ENCODE measurements at regions not wholly inside any gene's neighbourhood (a gene's known extent, or its start where the extent isn't known, plus 50 kb on each side); places are given as distances from the start of the nearest gene placed in this dataset.

DNA sequence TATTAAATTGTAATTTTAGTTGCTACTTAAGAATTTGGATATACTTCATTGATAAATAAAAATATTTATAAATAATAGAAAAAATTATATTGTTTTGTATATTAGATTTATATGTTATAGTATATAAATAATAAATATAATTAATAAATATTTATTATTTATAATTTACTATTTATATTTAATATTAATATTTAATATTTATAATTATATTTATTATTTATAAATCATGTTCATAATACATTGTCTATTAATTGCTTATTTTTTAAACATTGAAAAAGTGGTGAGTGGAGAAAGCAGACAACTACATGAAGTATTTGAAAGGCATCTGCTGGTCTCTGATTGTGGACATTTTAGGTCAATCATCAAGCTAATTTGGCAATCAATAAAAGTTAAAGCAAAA is 464.5 kb downstream of the MMUT start:
- Histone ChIP-seq H3K36me3 (ENCODE audit: control insufficient read depth, insufficient read depth, low read length) (no peaks in the 10 kb centered on the region), H3K4me3 (ENCODE audit: low read depth, low read length) (no peak overlapping the region), H3K27me3 (ENCODE audit: control insufficient read depth, insufficient read depth, low read length) (no peaks in the 10 kb centered on the region)
- FAIRE-seq (no peak), DNase-seq (ENCODE audit: low read depth) (no peak)
- TF ChIP-seq, protein P1, sequence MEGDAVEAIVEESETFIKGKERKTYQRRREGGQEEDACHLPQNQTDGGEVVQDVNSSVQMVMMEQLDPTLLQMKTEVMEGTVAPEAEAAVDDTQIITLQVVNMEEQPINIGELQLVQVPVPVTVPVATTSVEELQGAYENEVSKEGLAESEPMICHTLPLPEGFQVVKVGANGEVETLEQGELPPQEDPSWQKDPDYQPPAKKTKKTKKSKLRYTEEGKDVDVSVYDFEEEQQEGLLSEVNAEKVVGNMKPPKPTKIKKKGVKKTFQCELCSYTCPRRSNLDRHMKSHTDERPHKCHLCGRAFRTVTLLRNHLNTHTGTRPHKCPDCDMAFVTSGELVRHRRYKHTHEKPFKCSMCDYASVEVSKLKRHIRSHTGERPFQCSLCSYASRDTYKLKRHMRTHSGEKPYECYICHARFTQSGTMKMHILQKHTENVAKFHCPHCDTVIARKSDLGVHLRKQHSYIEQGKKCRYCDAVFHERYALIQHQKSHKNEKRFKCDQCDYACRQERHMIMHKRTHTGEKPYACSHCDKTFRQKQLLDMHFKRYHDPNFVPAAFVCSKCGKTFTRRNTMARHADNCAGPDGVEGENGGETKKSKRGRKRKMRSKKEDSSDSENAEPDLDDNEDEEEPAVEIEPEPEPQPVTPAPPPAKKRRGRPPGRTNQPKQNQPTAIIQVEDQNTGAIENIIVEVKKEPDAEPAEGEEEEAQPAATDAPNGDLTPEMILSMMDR (IDR thresholded peaks at IDR 0.05; ENCODE audit: insufficient read depth, low read length, severe bottlenecking) = no peak

DNA sequence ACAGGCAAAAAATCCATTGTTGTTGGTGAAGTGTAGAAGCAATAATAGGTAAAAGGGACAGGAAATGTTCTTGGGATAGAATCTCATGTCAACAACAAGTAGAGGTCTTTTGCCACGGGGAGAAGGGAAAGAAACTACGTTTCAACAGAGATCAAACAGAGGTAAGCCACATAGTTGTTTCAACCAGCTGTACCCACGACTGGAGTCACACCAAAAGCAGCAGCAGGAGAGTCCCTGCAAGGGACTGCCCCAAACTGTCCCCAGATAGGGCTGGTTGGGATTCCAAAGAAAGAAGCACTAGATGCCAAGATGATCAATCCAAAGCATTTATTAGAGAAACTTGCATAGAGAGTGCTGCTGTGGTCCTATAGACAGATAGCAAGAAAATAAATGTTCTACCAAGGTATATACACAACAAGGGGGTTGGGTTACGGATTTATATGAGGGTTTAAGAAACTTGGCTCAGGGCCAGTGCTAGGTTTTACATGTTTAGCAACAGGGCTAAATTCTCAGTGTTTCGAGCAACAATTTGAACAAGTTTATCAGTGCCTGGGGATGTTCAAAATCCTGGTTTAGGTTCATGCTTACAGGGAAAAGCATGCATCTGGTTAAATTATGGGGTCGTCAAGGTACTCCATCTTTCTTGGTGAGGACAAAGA is 466.5 kb downstream of the MMUT start:
- H3K27me3 ChIP-seq (ENCODE audit: control insufficient read depth, insufficient read depth, low read length) = no peaks in the 10 kb centered on the region

DNA sequence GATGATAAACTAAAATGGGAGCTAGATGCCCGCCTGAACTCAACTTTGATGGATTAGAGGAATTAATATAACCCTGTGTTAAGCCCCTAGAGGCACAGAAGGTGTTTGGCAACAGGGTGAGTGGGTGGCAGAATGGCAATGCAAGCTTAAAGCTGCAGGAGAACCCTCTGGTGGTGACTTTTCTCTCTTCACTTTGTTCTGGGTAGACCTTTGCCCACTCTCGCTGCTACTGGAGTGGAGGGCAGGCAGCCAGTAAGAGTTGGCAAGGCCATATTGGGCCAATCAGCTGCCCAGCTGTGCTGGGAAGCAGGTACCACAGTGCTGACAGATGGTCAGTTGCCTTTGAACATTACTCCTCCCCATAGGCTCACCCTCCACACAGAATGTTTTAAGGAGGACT is 468.2 kb downstream of the MMUT start:
- Histone ChIP-seq H3K4me3 (ENCODE audit: low read depth, low read length) (no peak overlapping the region), H3K27me3 (ENCODE audit: control insufficient read depth, insufficient read depth, low read length) (no peaks in the 10 kb centered on the region), H3K36me3 (ENCODE audit: control insufficient read depth, insufficient read depth, low read length) (no peaks in the 10 kb centered on the region)
- TF ChIP-seq, protein P1 (IDR thresholded peaks at IDR 0.05; ENCODE audit: insufficient read depth, low read length, severe bottlenecking) = no peak
- DNase-seq (ENCODE audit: low read depth) = peak; percentile 9
- no peak for FAIRE-seq

More for the DNA sequence above, 466.5 kb downstream of the MMUT start:
- Histone ChIP-seq H3K36me3 (ENCODE audit: control insufficient read depth, insufficient read depth, low read length) (no peaks in the 10 kb centered on the region), H3K4me3 (ENCODE audit: low read depth, low read length) (no peak overlapping the region)
- no peak for FAIRE-seq
- DNase-seq (ENCODE audit: low read depth) = no peak
- TF ChIP-seq, protein P1 (IDR thresholded peaks at IDR 0.05; ENCODE audit: insufficient read depth, low read length, severe bottlenecking) = no peak

DNA sequence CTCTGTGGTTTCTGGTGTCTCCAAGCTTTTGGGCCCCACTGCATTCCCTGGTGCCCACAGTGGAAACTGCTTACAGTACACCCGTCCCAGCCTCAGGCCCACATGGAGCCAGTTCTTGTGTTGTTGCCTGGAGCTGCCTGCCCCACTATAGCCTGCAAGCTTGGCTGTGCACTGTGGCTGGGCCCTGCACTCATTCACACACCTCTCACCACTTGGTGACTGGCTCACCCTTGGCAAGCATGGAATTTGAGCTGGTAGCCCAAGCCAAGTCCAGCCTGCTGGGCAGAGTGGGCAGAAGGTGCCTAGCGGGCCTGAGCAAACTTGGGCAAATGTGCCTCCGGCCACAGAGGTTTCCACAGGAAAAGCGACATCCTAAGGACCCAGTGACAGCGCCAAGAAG is 472.3 kb downstream of the MMUT start:
- H3K27me3 ChIP-seq (ENCODE audit: control insufficient read depth, insufficient read depth, low read length) = no peaks in the 10 kb centered on the region
- H3K36me3 ChIP-seq (ENCODE audit: control insufficient read depth, insufficient read depth, low read length) = no peaks in the 10 kb centered on the region
- no peak for DNase-seq (ENCODE audit: low read depth)
- TF ChIP-seq, protein P1 (IDR thresholded peaks at IDR 0.05; ENCODE audit: insufficient read depth, low read length, severe bottlenecking) = no peak
- no peak overlapping the region for H3K4me3 ChIP-seq (ENCODE audit: low read depth, low read length)
- FAIRE-seq = peak; percentile 73

DNA sequence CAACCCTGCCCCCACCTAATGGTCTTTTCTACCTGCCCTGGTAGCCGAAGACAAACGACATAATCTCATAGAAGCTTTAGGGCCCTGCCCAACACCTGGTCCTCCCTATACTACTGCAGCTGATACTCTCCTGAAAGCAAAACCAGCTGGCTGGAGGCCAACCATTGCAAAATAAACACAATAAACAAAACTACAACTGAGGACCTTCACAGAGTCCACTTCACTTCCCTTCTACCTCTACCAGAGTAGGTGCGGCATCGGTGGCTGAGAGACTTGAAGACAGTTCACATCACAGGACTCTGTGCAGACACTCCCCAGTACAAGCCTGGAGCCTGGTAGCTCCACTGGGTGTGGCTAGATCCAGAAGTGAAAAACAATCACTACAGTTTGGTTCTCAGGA is 476.2 kb downstream of the MMUT start:
- Histone ChIP-seq H3K4me3 (ENCODE audit: low read depth, low read length) (no peak overlapping the region), H3K36me3 (ENCODE audit: control insufficient read depth, insufficient read depth, low read length) (no peaks in the 10 kb centered on the region), H3K27me3 (ENCODE audit: control insufficient read depth, insufficient read depth, low read length) (no peaks in the 10 kb centered on the region)
- DNase-seq (ENCODE audit: low read depth) (no peak), FAIRE-seq (peak; percentile 23)
- TF ChIP-seq, protein P1 (IDR thresholded peaks at IDR 0.05; ENCODE audit: insufficient read depth, low read length, severe bottlenecking) = no peak

DNA sequence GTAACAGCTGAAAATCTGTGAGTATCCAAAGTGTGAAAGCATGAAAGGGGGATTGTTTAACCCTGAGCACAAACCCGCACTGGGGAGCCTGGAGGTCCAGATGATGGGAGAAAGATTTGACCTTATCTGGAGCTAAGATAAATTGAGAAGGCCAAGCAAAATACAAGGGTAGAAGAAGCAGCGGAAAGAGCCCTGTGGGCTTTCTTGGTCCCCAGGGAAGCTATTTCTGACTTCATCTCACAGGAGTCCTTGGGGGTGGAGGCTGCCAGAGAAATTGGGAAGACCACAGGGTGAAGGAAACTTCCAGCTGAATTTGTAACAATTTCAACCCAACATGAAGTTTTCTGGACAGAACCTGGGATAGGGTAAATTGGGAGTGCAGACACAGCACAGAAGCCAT is 476.9 kb downstream of the MMUT start:
- TF ChIP-seq, protein P1 (IDR thresholded peaks at IDR 0.05; ENCODE audit: insufficient read depth, low read length, severe bottlenecking) = no peak
- H3K4me3 ChIP-seq (ENCODE audit: low read depth, low read length) = no peak overlapping the region
- DNase-seq (ENCODE audit: low read depth) (no peak), FAIRE-seq (no peak)
- H3K36me3 ChIP-seq (ENCODE audit: control insufficient read depth, insufficient read depth, low read length) = no peaks in the 10 kb centered on the region
- no peaks in the 10 kb centered on the region for H3K27me3 ChIP-seq (ENCODE audit: control insufficient read depth, insufficient read depth, low read length)
